IMR-90 (cell line): ENCODE measurements at regions not wholly inside any gene's neighbourhood (a gene's known extent, or its start where the extent isn't known, plus 50 kb on each side); places are given as distances from the start of the nearest gene placed in this dataset.

Experiments used
- ATAC-seq: fragments of 200-7000 bp; cut with Tn5 transposase; 2 replicates; pipeline ENCODE4 v1.9.1; 2020; ENCODE audit warnings: low read depth, mild to moderate bottlenecking, moderate library complexity
- BruUV-seq: library from RNA; stranded (reverse); fragments of 400-500 nt; replicated peaks from 2 replicates; lab custom pipeline; 2021; lab: Mats Ljungman, UMichigan
- CTCF ChIA-PET: fragments of 300-600 bp; formaldehyde crosslinking; extraction: SDS; loops from one replicate; lab custom pipeline; 2021; ENCODE audit warnings: antibody characterized with exemption; lab: Yijun Ruan, JAX
- POLR2A ChIA-PET: fragments of 300-600 bp; sonication (Branson Sonifier 250); formaldehyde crosslinking; loops from one replicate; lab custom pipeline; 2022; ENCODE audit warnings: antibody characterized with exemption; ENCODE audit not compliant: unreplicated experiment; lab: Charles Lee
- DNase-seq: peaks from one replicate; pipeline ENCODE4 v3.0.0; 2013
- H2AFZ ChIP-seq: replicated peaks from 2 replicates; pipeline ENCODE3; 2013; ENCODE audit warnings: low read length, mild to moderate bottlenecking; ENCODE audit not compliant: poor library complexity
- H2AK5ac ChIP-seq: 2 replicates; pipeline ENCODE4 v1.6.1; 2013; ENCODE audit warnings: low read depth, low read length, inconsistent platforms
- H2AK9ac ChIP-seq: replicated peaks from 2 replicates; pipeline ENCODE3; 2013; ENCODE audit warnings: mild to moderate bottlenecking, low read depth, low read length, moderate library complexity; ENCODE audit not compliant: poor library complexity
- H2BK120ac ChIP-seq: 2 replicates; pipeline ENCODE4 v1.6.1; 2013; ENCODE audit warnings: low read depth, low read length, inconsistent platforms
- H2BK15ac ChIP-seq: 3 replicates; pipeline ENCODE4 v1.6.1; 2013; ENCODE audit warnings: low read depth, low read length, inconsistent platforms
- H2BK20ac ChIP-seq: 2 replicates; pipeline ENCODE4 v1.6.1; 2013; ENCODE audit warnings: low read depth, mild to moderate bottlenecking, inconsistent platforms, low read length, moderate library complexity
- H2BK5ac ChIP-seq: 2 replicates; pipeline ENCODE4 v1.6.1; 2013; ENCODE audit warnings: mild to moderate bottlenecking, low read depth, low read length, inconsistent platforms; ENCODE audit not compliant: poor library complexity, severe bottlenecking
- H3K14ac ChIP-seq: replicated peaks from 2 replicates; pipeline ENCODE4 v1.6.1; 2013; ENCODE audit warnings: low read depth, low read length, inconsistent platforms
- H3K18ac ChIP-seq: 2 replicates; pipeline ENCODE4 v1.6.1; 2013; ENCODE audit warnings: low read depth, low read length, control low read depth
- H3K23ac ChIP-seq: 2 replicates; pipeline ENCODE4 v1.6.1; 2013; ENCODE audit warnings: low read depth, low read length, inconsistent platforms
- H3K27ac ChIP-seq: 2 replicates; pipeline ENCODE4 v1.5.1; 2013; ENCODE audit warnings: mild to moderate bottlenecking, control low read depth, low read length; ENCODE audit not compliant: insufficient read depth
- H3K27me3 ChIP-seq: 2 replicates; pipeline ENCODE4 v1.6.1; 2013; ENCODE audit warnings: low read length; ENCODE audit not compliant: control insufficient read depth, insufficient read depth
- H3K36me3 ChIP-seq: 2 replicates; pipeline ENCODE4 v1.6.1; 2013; ENCODE audit warnings: low read length, mixed read lengths; ENCODE audit not compliant: control insufficient read depth, insufficient read depth
- H3K4ac ChIP-seq: 2 replicates; pipeline ENCODE4 v1.6.1; 2013; ENCODE audit warnings: low read depth, low read length, inconsistent platforms
- H3K4me1 ChIP-seq: 2 replicates; pipeline ENCODE4 v1.6.1; 2013; ENCODE audit warnings: low read length, mixed read lengths; ENCODE audit not compliant: control insufficient read depth, insufficient read depth
- H3K4me2 ChIP-seq: 2 replicates; pipeline ENCODE4 v1.6.1; 2013; ENCODE audit warnings: low read depth, mild to moderate bottlenecking, control low read depth, low read length, moderate library complexity
- H3K4me3 ChIP-seq: 2 replicates; pipeline ENCODE4 v1.5.1; 2013; ENCODE audit warnings: low read depth, mild to moderate bottlenecking, control low read depth, low read length, moderate library complexity; ENCODE audit not compliant: insufficient read depth
- H3K56ac ChIP-seq: 2 replicates; pipeline ENCODE4 v1.6.1; 2013; ENCODE audit warnings: low read length, inconsistent platforms; ENCODE audit not compliant: insufficient read depth; ENCODE audit errors: extremely low read depth
- H3K79me1 ChIP-seq, 2 experiments: 2 replicates each; pipeline ENCODE4 v1.6.1; 2013; ENCODE audit warnings: low read length in 2 of 2, inconsistent platforms in 1 of 2, low read depth in 1 of 2
- H3K9ac ChIP-seq: 2 replicates; pipeline ENCODE4 v1.6.1; 2013; ENCODE audit warnings: low read depth, low read length, control low read depth
- H3K9me1 ChIP-seq: 2 replicates; pipeline ENCODE4 v1.6.1; 2013; ENCODE audit warnings: low read length, inconsistent platforms; ENCODE audit not compliant: insufficient read depth
- H3K9me3 ChIP-seq: 2 replicates; pipeline ENCODE4 v1.6.1; 2013; ENCODE audit warnings: low read length; ENCODE audit not compliant: control insufficient read depth, insufficient read depth
- H4K20me1 ChIP-seq: 2 replicates; pipeline ENCODE4 v1.6.1; 2013; ENCODE audit warnings: low read length, inconsistent platforms; ENCODE audit not compliant: insufficient read depth
- H4K5ac ChIP-seq: 2 replicates; pipeline ENCODE4 v1.6.1; 2013; ENCODE audit warnings: mild to moderate bottlenecking, low read depth, low read length, control low read depth
- H4K8ac ChIP-seq, 2 experiments: 2 replicates each; pipeline ENCODE4 v1.6.1; 2013; ENCODE audit warnings: low read depth in 2 of 2, low read length in 2 of 2, control low read depth in 1 of 2, inconsistent platforms in 1 of 2
- H4K91ac ChIP-seq: 2 replicates; pipeline ENCODE4 v1.6.1; 2013; ENCODE audit warnings: low read depth, low read length, inconsistent platforms; ENCODE audit not compliant: insufficient read depth
- BHLHE40 ChIP-seq: fragments of 150-350 bp; IDR thresholded peaks from 2 replicates; pipeline ENCODE4 v1.6.1; 2016; ENCODE audit warnings: mild to moderate bottlenecking, low read depth, low read length
- CEBPB ChIP-seq: IDR thresholded peaks from 2 replicates; pipeline ENCODE4 v1.6.1; 2012; ENCODE audit warnings: low read depth, low read length, improper control_type of control experiment
- CHD1 ChIP-seq: IDR thresholded peaks from 2 replicates; pipeline ENCODE4 v1.6.1; 2012; ENCODE audit warnings: low read depth, low read length, improper control_type of control experiment
- CTCF ChIP-seq: conservative IDR thresholded peaks from 2 replicates; pipeline ENCODE4 v1.5.1; 2012; ENCODE audit warnings: mild to moderate bottlenecking, low read depth, low read length, improper control_type of control experiment
- ELK1 ChIP-seq: fragments of 150-350 bp; IDR thresholded peaks from 2 replicates; pipeline ENCODE4 v1.6.1; 2016; ENCODE audit warnings: low read depth, mild to moderate bottlenecking, low read length, moderate library complexity, borderline replicate concordance
- FOS ChIP-seq: fragments of 150-350 bp; IDR thresholded peaks from 2 replicates; pipeline ENCODE4 v1.6.1; 2016; ENCODE audit warnings: low read depth, low read length
- MAFK ChIP-seq: IDR thresholded peaks from 2 replicates; pipeline ENCODE4 v1.6.1; 2012; ENCODE audit warnings: low read depth, low read length, improper control_type of control experiment
- MAZ ChIP-seq: IDR thresholded peaks from 2 replicates; pipeline ENCODE4 v1.6.1; 2012; ENCODE audit warnings: low read depth, mild to moderate bottlenecking, low read length, improper control_type of control experiment, moderate library complexity, borderline replicate concordance
- MXI1 ChIP-seq: IDR thresholded peaks from 2 replicates; pipeline ENCODE4 v1.6.1; 2012; ENCODE audit warnings: low read depth, mild to moderate bottlenecking, low read length, moderate library complexity, borderline replicate concordance
- NFE2L2 ChIP-seq: fragments of 150-350 bp; IDR thresholded peaks from 2 replicates; pipeline ENCODE4 v1.6.1; 2016; ENCODE audit warnings: low read depth, mild to moderate bottlenecking, low read length
- POLR2A ChIP-seq: IDR thresholded peaks from 2 replicates; pipeline ENCODE4 v1.6.1; 2012; ENCODE audit warnings: mild to moderate bottlenecking, low read depth, low read length
- RAD21 ChIP-seq: IDR thresholded peaks from 2 replicates; pipeline ENCODE4 v1.6.1; 2012; ENCODE audit warnings: low read length, improper control_type of control experiment
- RCOR1 ChIP-seq: IDR thresholded peaks from 2 replicates; pipeline ENCODE4 v1.6.1; 2012; ENCODE audit warnings: mild to moderate bottlenecking, low read length, improper control_type of control experiment; ENCODE audit not compliant: insufficient replicate concordance
- RFX5 ChIP-seq: IDR thresholded peaks from 2 replicates; pipeline ENCODE4 v1.8.0; 2012; ENCODE audit warnings: low read depth, mild to moderate bottlenecking, low read length, moderate library complexity
- SMC3 ChIP-seq: fragments of 150-350 bp; IDR thresholded peaks from 2 replicates; pipeline ENCODE4 v1.6.1; 2016; ENCODE audit warnings: low read depth, mild to moderate bottlenecking, antibody characterized with exemption, low read length, moderate library complexity
- USF2 ChIP-seq: fragments of 150-350 bp; IDR thresholded peaks from 2 replicates; pipeline ENCODE4 v1.6.1; 2017; ENCODE audit warnings: mild to moderate bottlenecking, antibody characterized with exemption, low read length, low read depth
- whole genome bisulfite sequencing, 2 experiments: methylation state at CpG; one replicate each; pipeline versions ENCODE4 v1.1.5 to v1.1.7; 2013; ENCODE audit warnings: missing lambda C conversion rate in 2 of 2; ENCODE audit not compliant: insufficient read length in 1 of 2; ENCODE audit errors: extremely low coverage in 2 of 2; 5-methylcytosine and 5-hydroxymethylcytosine counted together
- dilution Hi-C: fragments of 300-500 bp; cut with HindIII; formaldehyde crosslinking; loops from one replicate; pipeline ENCODE4 v1.14.3; 2018; ENCODE audit warnings: low sequenced_read_pairs; ENCODE audit not compliant: unreplicated experiment
- in situ Hi-C: fragments of 300-500 bp; cut with MboI; formaldehyde crosslinking; loops from 3 replicates; pipeline ENCODE4 v1.14.3; 2019; ENCODE audit warnings: low sequenced_read_pairs, inconsistent platforms, mixed read lengths
- intact Hi-C: fragments of 100-400 bp; cut with micrococcal nuclease; formaldehyde crosslinking; loops from 2 replicates; pipeline ENCODE4 v1.10.0; 2022

- Histone ChIP-seq H3K9ac (no peak overlapping the region), H3K9me3 (peaks cover 4% of the 10 kb centered on the region), H3K4me3 (no peak overlapping the region), H3K4me2 (no peak overlapping the region), H3K4me1 (no peaks in the 10 kb centered on the region), H3K14ac (no peak overlapping the region), H2AFZ (no peak overlapping the region), H3K79me1 (no peaks in the 10 kb centered on the region), H2BK120ac (no peak overlapping the region), H3K56ac (no peak overlapping the region), H2AK9ac (no peak overlapping the region), H2AK5ac (no peak overlapping the region), H2BK15ac (no peak overlapping the region), H3K18ac (no peak overlapping the region), H4K20me1 (no peaks in the 10 kb centered on the region), H3K36me3 (no peaks in the 10 kb centered on the region), H4K91ac (no peak overlapping the region), H3K23ac (no peak overlapping the region), H4K8ac (no peak overlapping the region), H4K5ac (no peak overlapping the region), H3K9me1 (no peaks in the 10 kb centered on the region), H3K27ac (no peak overlapping the region), H3K4ac (no peak overlapping the region), H3K27me3 (no peaks in the 10 kb centered on the region), H2BK20ac (no peak overlapping the region), H2BK5ac (no peak overlapping the region)
- ATAC-seq (no peak), DNase-seq (no peak)
- WGBS, 2 experiments: no CpG with 5 or more reads among the region's 1 CpG
- ChIA-PET POLR2A (no interaction called here), CTCF (interaction anchor here (1.6 kb wide), 1 partner anchor 15 kb away, joined by 4 read pairs; no protein-coding TSS in a partner anchor)
- BruUV-seq: no TSS peak
- dilution Hi-C loops (no loop called here), intact Hi-C loops (no loop called here), in situ Hi-C loops (no loop called here)
- TF ChIP-seq MAZ: no peak
- TF ChIP-seq FOS: no peak
- TF ChIP-seq POLR2A: no peak
- TF ChIP-seq RCOR1: no peak
- TF ChIP-seq ELK1: no peak
- no peak for TF ChIP-seq BHLHE40
- no peak for TF ChIP-seq RAD21
- no peak for TF ChIP-seq SMC3
- no peak for TF ChIP-seq MAFK
- TF ChIP-seq USF2: no peak
- TF ChIP-seq NFE2L2: no peak
- no peak for TF ChIP-seq CTCF
- no peak for TF ChIP-seq RFX5
- no peak for TF ChIP-seq CEBPB
- no peak for TF ChIP-seq CHD1
- TF ChIP-seq MXI1: no peak
Observed at GRCh38 chr1:166464333-166464732, 297.5 kb upstream of the FAM78B start.
